ENCODE measurements at regions not wholly inside any gene's neighbourhood (a gene's known extent, or its start where the extent isn't known, plus 50 kb on each side); places are given as distances from the start of the nearest gene placed in this dataset.

- TF ChIP-seq CTCF (IDR thresholded peaks at IDR 0.05), result no peak
- no peak for TF ChIP-seq EP300 (IDR thresholded peaks at IDR 0.05; ENCODE audit: low read depth)
- no peak for TF ChIP-seq POLR2A (IDR thresholded peaks at IDR 0.05)
- TF ChIP-seq POLR2AphosphoS5 (IDR thresholded peaks at IDR 0.05), result no peak
Observed at GRCh38 chr21:27646056-27646455, 679.2 kb upstream of the ADAMTS5 start.

Measured in transverse colon (tissue), 4 donors.